Cardiac muscle cell (in vitro differentiated cells and primary cell): ENCODE measurements at regions not wholly inside any gene's neighbourhood (a gene's known extent, or its start where the extent isn't known, plus 50 kb on each side); places are given as distances from the start of the nearest gene placed in this dataset.

Experiments used
- DNase-seq, 2 donors: peaks; one replicate each; pipeline versions ENCODE4 v3.0.0 to v3.0.0-alpha.2; 2010 to 2017; ENCODE audit warnings: low read depth in 1 of 2, low spot score in 1 of 2
- H3K27ac ChIP-seq: fragments of 200-600 bp; sonication (generic); 2 replicates; pipeline ENCODE4 v1.5.1; 2016
- H3K27me3 ChIP-seq: fragments of 200-600 bp; sonication (generic); 2 replicates; pipeline ENCODE4 v1.6.0; 2016; ENCODE audit warnings: control low read depth
- H3K36me3 ChIP-seq: fragments of 200-600 bp; sonication (generic); 2 replicates; pipeline ENCODE4 v1.5.1; 2016; ENCODE audit warnings: control low read depth
- H3K4me1 ChIP-seq: fragments of 200-600 bp; sonication (generic); 2 replicates; pipeline ENCODE4 v1.8.1; 2017; ENCODE audit warnings: low read depth, mild to moderate bottlenecking, mixed run types
- H3K4me3 ChIP-seq: fragments of 200-600 bp; sonication (generic); 2 replicates; pipeline ENCODE4 v1.5.1; 2016; ENCODE audit warnings: mild to moderate bottlenecking
- H3K9me3 ChIP-seq: fragments of 200-600 bp; sonication (generic); 2 replicates; pipeline ENCODE4 v1.5.1; 2017; ENCODE audit warnings: low read depth, mild to moderate bottlenecking, control low read depth
- CTCF ChIP-seq: IDR thresholded peaks from 2 replicates; pipeline ENCODE4 v1.5.1; 2012; ENCODE audit warnings: low read depth, mild to moderate bottlenecking, low read length

- H3K36me3 ChIP-seq, result no peaks in the 10 kb centered on the region
- no peak overlapping the region for H3K4me3 ChIP-seq
- H3K4me1 ChIP-seq, result no peaks in the 10 kb centered on the region
- no peak for TF ChIP-seq CTCF
- no peaks in the 10 kb centered on the region for H3K9me3 ChIP-seq
- DNase-seq, result no peak
- no peak overlapping the region for H3K27ac ChIP-seq
- no peaks in the 10 kb centered on the region for H3K27me3 ChIP-seq
Measured at GRCh38 chr2:144074450-144074849, 445.5 kb downstream of the ZEB2 start.

- no peaks in the 10 kb centered on the region for H3K9me3 ChIP-seq
- peak in 1 of 2 donors; percentile 58 for DNase-seq
- peak; percentile 51 for TF ChIP-seq CTCF
- no peaks in the 10 kb centered on the region for H3K4me1 ChIP-seq
- H3K4me3 ChIP-seq, result no peak overlapping the region
- no peaks in the 10 kb centered on the region for H3K36me3 ChIP-seq
- H3K27me3 ChIP-seq, result no peaks in the 10 kb centered on the region
- no peak overlapping the region for H3K27ac ChIP-seq
Measured at GRCh38 chr2:144071461-144071860, 448.5 kb downstream of the ZEB2 start.

GRCh38 chr2:144067506-144067905, 452.4 kb downstream of the ZEB2 start:
- H3K4me1 ChIP-seq, result no peaks in the 10 kb centered on the region
- DNase-seq, result no peak
- TF ChIP-seq CTCF, result no peak
- H3K9me3 ChIP-seq, result no peaks in the 10 kb centered on the region
- no peak overlapping the region for H3K27ac ChIP-seq
- no peaks in the 10 kb centered on the region for H3K27me3 ChIP-seq
- H3K36me3 ChIP-seq, result no peaks in the 10 kb centered on the region
- no peak overlapping the region for H3K4me3 ChIP-seq

GRCh38 chr2:144063602-144064001, 456.3 kb downstream of the ZEB2 start:
- H3K4me3 ChIP-seq, result no peak overlapping the region
- no peaks in the 10 kb centered on the region for H3K27me3 ChIP-seq
- H3K27ac ChIP-seq, result no peak overlapping the region
- no peaks in the 10 kb centered on the region for H3K4me1 ChIP-seq
- no peaks in the 10 kb centered on the region for H3K36me3 ChIP-seq
- DNase-seq, result no peak
- no peaks in the 10 kb centered on the region for H3K9me3 ChIP-seq
- no peak for TF ChIP-seq CTCF

- Histone ChIP-seq H3K4me3 (no peak overlapping the region), H3K27ac (no peak overlapping the region), H3K4me1 (peaks cover under 1% of the 10 kb centered on the region), H3K36me3 (no peaks in the 10 kb centered on the region), H3K27me3 (no peaks in the 10 kb centered on the region), H3K9me3 (no peaks in the 10 kb centered on the region)
- no peak for DNase-seq
- TF ChIP-seq CTCF, result no peak
Measured at GRCh38 chr2:144054911-144055310, 465.0 kb downstream of the ZEB2 start.

- Histone ChIP-seq H3K4me3 (no peak overlapping the region), H3K4me1 (peaks cover 24% of the 10 kb centered on the region), H3K36me3 (no peaks in the 10 kb centered on the region), H3K27me3 (no peaks in the 10 kb centered on the region), H3K27ac (no peak overlapping the region), H3K9me3 (no peaks in the 10 kb centered on the region)
- DNase-seq, result peak in 1 of 2 donors; percentile 52
- TF ChIP-seq CTCF, result no peak
Measured at GRCh38 chr2:144052083-144052482, 467.8 kb downstream of the ZEB2 start.
